CD4-positive, alpha-beta T cell treated with Interleukin-21 for 1 hour (primary cell): ENCODE measurements at regions not wholly inside any gene's neighbourhood (a gene's known extent, or its start where the extent isn't known, plus 50 kb on each side); places are given as distances from the start of the nearest gene placed in this dataset.
A peak's percentile ranks its signal among the peaks of the same experiment; 100 is the strongest.

ENCODE experiments used
- DNase-seq: peaks from one replicate; pipeline ENCODE4 v3.0.0-alpha.2; 2020

DNA sequence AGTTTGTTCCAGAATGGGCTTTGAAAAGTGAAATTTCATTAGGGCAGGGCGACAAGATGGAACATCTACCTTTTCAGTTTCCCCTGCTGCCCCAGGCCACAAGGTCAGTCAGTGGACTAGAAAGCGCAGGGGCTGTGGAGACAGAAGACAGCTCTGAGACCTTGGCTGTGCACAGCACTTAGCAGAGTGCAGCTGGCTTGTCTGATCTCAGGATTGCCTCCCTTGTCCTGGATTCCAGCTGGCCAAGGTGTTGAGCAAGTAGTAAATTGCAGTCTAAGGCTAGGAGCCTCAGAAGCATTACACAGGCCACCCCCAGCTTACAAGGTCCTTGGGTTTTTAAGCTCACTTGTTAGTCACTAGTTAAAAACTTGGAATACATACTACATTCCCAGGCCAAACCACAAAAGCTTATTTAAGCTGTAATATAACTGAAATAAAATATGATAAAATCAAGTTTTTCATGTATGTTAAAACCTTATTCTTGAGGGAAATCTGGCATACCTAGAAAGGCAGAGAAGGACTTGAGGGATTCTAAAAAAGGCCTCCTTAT is 67.3 kb upstream of the NPY start:
- no peak for DNase-seq

DNA sequence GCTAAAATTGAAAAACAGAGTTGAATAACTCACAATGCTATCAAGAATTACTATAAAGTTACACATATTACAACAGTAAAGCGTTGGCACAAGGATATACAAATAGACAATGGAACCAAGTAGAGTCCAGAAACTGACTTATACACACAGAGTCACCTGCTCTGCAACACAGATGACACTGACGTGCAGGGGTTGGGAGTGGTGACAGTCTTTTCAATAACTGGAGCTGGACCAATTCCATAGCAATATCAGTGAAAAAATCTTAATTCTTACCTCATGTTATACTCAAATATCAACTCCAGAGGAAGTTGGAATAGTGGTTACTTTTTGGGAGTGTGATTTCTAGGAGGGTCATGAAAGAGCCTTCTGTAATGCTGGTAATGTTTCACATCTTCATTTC is 62.5 kb upstream of the NPY start:
- no peak for DNase-seq

DNA sequence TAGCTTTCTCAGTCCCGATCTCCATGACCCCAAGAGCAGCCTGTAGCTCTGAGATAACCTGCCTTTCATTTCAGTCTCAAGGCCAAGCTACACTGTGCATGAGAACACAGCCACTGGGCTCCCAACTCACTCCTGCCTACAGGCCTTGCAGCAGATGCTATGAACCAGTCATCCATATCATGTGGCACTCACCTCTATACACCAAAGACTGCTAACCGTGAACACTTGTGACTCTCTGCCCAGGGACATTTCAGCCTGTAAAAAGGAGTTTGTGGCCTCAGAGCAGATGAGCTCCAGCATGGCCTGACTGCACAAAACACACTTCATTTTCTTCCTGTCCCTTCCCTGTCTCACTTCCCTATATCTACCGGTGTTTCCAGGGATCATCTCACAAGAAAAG is 56.9 kb upstream of the NPY start:
- no peak for DNase-seq

DNA sequence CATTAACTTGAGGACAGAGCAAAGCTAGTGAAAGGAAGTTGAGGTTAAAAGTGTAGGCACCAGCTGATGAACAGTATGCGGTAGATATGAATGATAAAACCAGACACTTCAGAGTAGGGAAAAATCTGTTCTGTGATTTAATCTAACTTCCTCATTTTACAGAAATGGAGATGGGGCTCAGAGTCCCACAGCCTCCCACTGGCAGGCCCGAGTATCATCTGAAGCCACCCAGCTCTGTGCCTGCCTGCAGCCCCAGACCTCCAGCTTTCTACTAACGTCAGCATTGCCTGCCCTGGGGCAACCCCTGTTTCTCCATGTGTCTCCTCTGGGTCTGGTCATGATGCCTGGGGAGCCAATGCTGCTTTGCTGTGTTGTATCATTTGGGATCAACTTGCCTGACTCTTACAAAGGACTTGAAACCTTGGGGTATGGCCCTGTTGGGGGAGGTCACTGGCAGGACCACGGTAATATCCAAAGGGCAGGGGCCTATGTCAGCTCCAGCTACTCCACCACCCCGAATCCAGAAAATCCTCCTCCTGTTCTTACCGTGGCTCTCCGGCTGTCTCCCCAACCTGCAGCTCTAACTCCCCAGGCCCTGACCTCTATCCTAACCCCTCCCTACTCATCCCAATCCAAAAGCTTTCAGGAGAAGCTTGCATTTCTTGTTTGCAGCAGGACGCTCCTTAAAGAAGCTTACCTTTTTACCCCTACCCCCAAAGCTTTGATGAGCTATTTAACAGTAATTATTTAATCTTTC is 56.2 kb upstream of the NPY start:
- DNase-seq: peak; percentile 28

DNA sequence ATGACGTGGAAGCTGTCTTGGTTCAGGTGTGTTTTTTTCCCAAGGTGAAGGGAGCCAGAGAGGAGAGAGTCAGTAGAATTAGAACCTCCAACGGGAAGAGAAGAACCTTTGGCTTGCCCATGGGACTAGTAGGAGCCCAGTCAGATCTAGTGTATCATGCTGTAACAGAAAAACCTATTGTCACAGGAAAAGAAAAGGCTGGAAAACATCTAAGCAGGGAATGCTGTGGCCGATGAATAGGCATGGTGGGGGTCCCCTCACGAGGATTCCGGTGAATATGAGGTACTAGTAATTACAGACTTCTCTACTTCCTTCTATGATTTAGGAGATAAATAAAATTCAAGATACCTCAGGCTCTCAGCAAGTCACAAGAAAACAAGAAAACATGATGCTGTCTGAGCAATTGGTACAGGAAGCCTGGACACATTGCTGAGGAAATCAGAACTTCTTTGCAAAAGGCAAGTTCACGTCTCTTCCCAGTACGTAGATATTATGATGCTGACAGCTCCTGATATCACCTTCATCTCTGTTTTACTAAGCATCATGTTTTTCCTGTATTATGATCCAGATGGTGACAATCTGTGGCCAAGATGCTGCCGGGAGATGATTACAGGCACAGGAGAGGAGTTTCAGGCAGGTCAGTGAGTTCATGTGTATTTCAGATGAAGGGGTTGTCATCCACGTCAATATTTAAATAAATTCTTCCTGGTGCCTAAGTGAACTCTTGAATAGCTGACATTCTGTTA is 54.3 kb upstream of the NPY start:
- no peak for DNase-seq

DNA sequence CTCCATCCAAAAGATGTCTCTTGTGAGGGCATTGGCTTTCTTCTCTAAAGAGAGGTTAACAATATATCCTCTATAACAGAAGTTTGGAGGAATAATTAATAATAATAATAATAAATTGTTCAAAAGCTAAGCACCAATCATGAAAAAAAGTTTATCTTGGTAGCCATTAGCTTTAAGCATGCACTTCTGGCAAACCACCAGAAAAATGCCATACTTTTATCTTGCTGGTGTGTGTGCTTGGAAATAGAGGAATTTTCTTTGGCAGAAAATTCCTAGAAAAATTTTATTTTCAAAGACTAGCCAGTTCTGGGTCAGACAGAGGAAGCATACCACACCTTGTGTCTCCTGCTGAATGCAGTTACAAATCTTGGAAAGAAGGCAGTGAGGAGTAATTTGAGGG is 52.5 kb upstream of the NPY start:
- no peak for DNase-seq

DNA sequence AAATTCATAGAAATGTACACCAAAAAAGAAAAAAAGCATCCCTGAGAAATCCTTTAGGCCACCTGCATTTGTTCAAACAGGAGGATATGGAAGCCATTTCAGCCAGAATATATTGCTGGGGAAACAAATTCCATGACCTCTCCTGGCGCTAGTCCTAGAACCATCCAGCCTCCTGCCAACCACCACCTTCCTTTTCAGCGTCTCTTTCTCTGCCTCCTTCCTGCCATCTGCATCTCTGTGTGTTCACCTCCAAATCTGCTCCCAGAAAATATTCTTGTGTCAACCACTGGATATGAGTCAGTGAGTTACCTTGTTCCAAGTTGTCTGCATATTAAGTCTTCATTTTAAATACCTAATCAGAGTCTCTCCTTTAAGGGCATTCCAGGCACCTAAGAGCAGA is 50.6 kb upstream of the NPY start:
- no peak for DNase-seq
